ENCODE measurements at regions not wholly inside any gene's neighbourhood (a gene's known extent, or its start where the extent isn't known, plus 50 kb on each side); places are given as distances from the start of the nearest gene placed in this dataset.

GRCh38 chr14:65162031-65162430 lies 59.7 kb upstream of the MAX start:
- in situ Hi-C loops (cut with HindIII; ENCODE audit: extremely low pct_ligation_motif_present, low pct_unique_long_range_greater_than_20kb) = loop anchor here (5.0 kb wide), 1 partner anchor 665 kb away; no protein-coding TSS in a partner anchor
- Histone ChIP-seq H3K4me1 (ENCODE audit: insufficient read depth, low read length) (peaks cover 11% of the 10 kb centered on the region), H3K27ac (ENCODE audit: extremely low read length, insufficient read depth, low read length) (no peak overlapping the region), H3K4me3 (replicated peaks in 1 of 3; ENCODE audit: insufficient read depth in 1 of 3, low read depth in 2 of 3, low read length in 3 of 3) (no peak overlapping the region), H3K36me3 (replicated peaks in 1 of 2; ENCODE audit: control insufficient read depth in 1 of 2, insufficient read depth in 2 of 2, low read length in 2 of 2) (no peaks in the 10 kb centered on the region), H3K9me3 (ENCODE audit: low read length) (no peaks in the 10 kb centered on the region), H3K4me2 (ENCODE audit: low read depth, low read length) (no peak overlapping the region), H4K20me1 (ENCODE audit: insufficient read depth, low read length) (no peaks in the 10 kb centered on the region), H3K9ac (ENCODE audit: insufficient read depth, low read depth, low read length) (no peak overlapping the region), H2AFZ (ENCODE audit: low read length) (no peak overlapping the region), H3K27me3 (ENCODE audit: control insufficient read depth in 1 of 2, insufficient read depth in 2 of 2, low read length in 2 of 2) (no peaks in the 10 kb centered on the region), H3K79me2 (ENCODE audit: insufficient read depth, low read length) (no peaks in the 10 kb centered on the region)
- no peak for DNase-seq (ENCODE audit: low spot score)
- ChIA-PET CTCF (ENCODE audit: low intra/inter-chr PET ratio, low total read pairs) (no interaction called here), POLR2A (no interaction called here)
- BruUV-seq (replicated peaks) = no TSS peak
- no peak for FAIRE-seq
- WGBS (ENCODE audit: low lambda C conversion rate) = 0% methylated on average over 1 of the region's 1 CpG
- ATAC-seq = no peak
- intact Hi-C loops (cut with micrococcal nuclease; ENCODE audit: unreplicated experiment) = no loop called here
- TF ChIP-seq SNAPC4 (CRISPR knock-in tag; IDR thresholded peaks at IDR 0.05) (no peak), ATRX (CRISPR knock-in tag; IDR thresholded peaks at IDR 0.05; ENCODE audit: borderline replicate concordance) (no peak), HCFC1 (IDR thresholded peaks at IDR 0.05; ENCODE audit: low read depth, low read length) (no peak), FOXA1 (IDR thresholded peaks at IDR 0.05) (no peak), FOXA1 (CRISPR knock-in tag; IDR thresholded peaks at IDR 0.05) (no peak), ZNF296 (CRISPR knock-in tag; conservative IDR thresholded peaks at IDR 0.05) (no peak), CSRNP2 (CRISPR knock-in tag; conservative IDR thresholded peaks at IDR 0.05; ENCODE audit: low read depth) (no peak), REXO4 (CRISPR knock-in tag; IDR thresholded peaks at IDR 0.05; ENCODE audit: borderline replicate concordance) (no peak), HOMEZ (CRISPR knock-in tag; IDR thresholded peaks at IDR 0.05; ENCODE audit: low read depth) (no peak), MED8 (CRISPR knock-in tag; IDR thresholded peaks at IDR 0.05; ENCODE audit: insufficient replicate concordance) (no peak), CCDC6 (CRISPR knock-in tag; IDR thresholded peaks at IDR 0.05) (no peak), USF2 (IDR thresholded peaks at IDR 0.05; ENCODE audit: low read depth, low read length) (no peak), USF2 (CRISPR knock-in tag; IDR thresholded peaks at IDR 0.05; ENCODE audit: borderline replicate concordance) (no peak), MBNL3 (CRISPR knock-in tag; conservative IDR thresholded peaks at IDR 0.05) (no peak), KDM6A (CRISPR knock-in tag; IDR thresholded peaks at IDR 0.05; ENCODE audit: low read depth) (no peak), ZBTB21 (CRISPR knock-in tag; IDR thresholded peaks at IDR 0.05) (no peak)
